Neuronal stem cell (in vitro differentiated cells): ENCODE measurements at regions not wholly inside any gene's neighbourhood (a gene's known extent, or its start where the extent isn't known, plus 50 kb on each side); places are given as distances from the start of the nearest gene placed in this dataset.

Experiments
- DNase-seq: peaks from one replicate; pipeline ENCODE4 v3.0.0-alpha.2; 2013; ENCODE audit warnings: low spot score
- H2AFZ ChIP-seq: one replicate; pipeline ENCODE4 v1.6.1; 2013; ENCODE audit warnings: mild to moderate bottlenecking, low read length, inconsistent platforms
- H2AK5ac ChIP-seq: 2 replicates; pipeline ENCODE4 v1.6.1; 2013; ENCODE audit warnings: low read depth, mild to moderate bottlenecking, inconsistent platforms, low read length, moderate library complexity, mixed read lengths
- H2BK120ac ChIP-seq: 2 replicates; pipeline ENCODE4 v1.6.1; 2013; ENCODE audit warnings: low read depth, mild to moderate bottlenecking, inconsistent platforms, low read length, moderate library complexity, mixed read lengths
- H2BK12ac ChIP-seq: one replicate; pipeline ENCODE4 v1.6.1; 2013; ENCODE audit warnings: low read length, inconsistent platforms
- H2BK15ac ChIP-seq: 2 replicates; pipeline ENCODE4 v1.6.1; 2013; ENCODE audit warnings: mild to moderate bottlenecking, low read length, inconsistent platforms, mixed read lengths
- H2BK5ac ChIP-seq: one replicate; pipeline ENCODE4 v1.6.1; 2013; ENCODE audit warnings: inconsistent platforms, mild to moderate bottlenecking, low read length, moderate library complexity
- H3K14ac ChIP-seq: one replicate; pipeline ENCODE4 v1.6.1; 2013; ENCODE audit warnings: low read length, inconsistent platforms
- H3K18ac ChIP-seq: 2 replicates; pipeline ENCODE4 v1.6.1; 2013; ENCODE audit warnings: low read length, inconsistent platforms
- H3K23ac ChIP-seq: 2 replicates; pipeline ENCODE4 v1.6.1; 2013; ENCODE audit warnings: low read depth, mild to moderate bottlenecking, mixed read lengths, low read length, inconsistent platforms; ENCODE audit not compliant: poor library complexity
- H3K27ac ChIP-seq: replicated peaks from 3 replicates; pipeline ENCODE4 v1.5.1; 2013; ENCODE audit warnings: low read length, inconsistent platforms
- H3K27me3 ChIP-seq, 3 experiments: 2 replicates each; pipeline ENCODE4 v1.6.1; 2013; ENCODE audit warnings: low read length in 3 of 3, mild to moderate bottlenecking in 2 of 3, inconsistent platforms in 1 of 3, low read depth in 1 of 3, mixed read lengths in 1 of 3, moderate library complexity in 1 of 3; ENCODE audit not compliant: control insufficient read depth in 3 of 3, insufficient read depth in 3 of 3
- H3K36me3 ChIP-seq, 2 donors: replicated peaks in 1 of 2; 2 replicates each; pipeline ENCODE4 v1.6.1; 2013; ENCODE audit warnings: low read length in 2 of 2; ENCODE audit not compliant: control insufficient read depth in 2 of 2, insufficient read depth in 2 of 2
- H3K4ac ChIP-seq: 2 replicates; pipeline ENCODE4 v1.6.1; 2013; ENCODE audit warnings: inconsistent platforms, mild to moderate bottlenecking, low read length, moderate library complexity
- H3K4me1 ChIP-seq, 2 donors: 1 replicate in 1 of 2; 2 replicates in 1 of 2; pipeline ENCODE4 v1.6.1; 2013; ENCODE audit warnings: low read length in 2 of 2, low read depth in 1 of 2; ENCODE audit not compliant: control insufficient read depth in 2 of 2, insufficient read depth in 1 of 2
- H3K4me2 ChIP-seq: one replicate; pipeline ENCODE4 v1.6.1; 2013; ENCODE audit warnings: mild to moderate bottlenecking, low read length, inconsistent platforms; ENCODE audit not compliant: insufficient read depth, poor library complexity, severe bottlenecking
- H3K4me3 ChIP-seq, 2 donors: 2 replicates each; pipeline ENCODE4 v1.5.1; 2013; ENCODE audit warnings: low read length in 2 of 2, mild to moderate bottlenecking in 2 of 2, inconsistent platforms in 1 of 2, moderate library complexity in 1 of 2
- H3K79me1 ChIP-seq: one replicate; pipeline ENCODE4 v1.6.1; 2013; ENCODE audit warnings: low read depth, mild to moderate bottlenecking, inconsistent platforms, low read length, moderate library complexity
- H3K9ac ChIP-seq: one replicate; pipeline ENCODE4 v1.6.1; 2013; ENCODE audit warnings: mild to moderate bottlenecking, low read depth, low read length, inconsistent platforms; ENCODE audit not compliant: poor library complexity
- H3K9me3 ChIP-seq, 2 donors: replicated peaks in 1 of 2; 2 replicates each; pipeline versions ENCODE3 to v1.6.1; 2013; ENCODE audit warnings: low read length in 2 of 2, mild to moderate bottlenecking in 2 of 2, inconsistent platforms in 1 of 2, low read depth in 1 of 2, mixed read lengths in 1 of 2, moderate library complexity in 1 of 2; ENCODE audit not compliant: control insufficient read depth in 2 of 2, insufficient read depth in 1 of 2
- H4K8ac ChIP-seq: one replicate; pipeline ENCODE4 v1.6.1; 2013; ENCODE audit warnings: low read depth, mild to moderate bottlenecking, inconsistent platforms, low read length, moderate library complexity
- H4K91ac ChIP-seq: one replicate; pipeline ENCODE4 v1.6.1; 2013; ENCODE audit warnings: low read length, low read depth, mild to moderate bottlenecking, inconsistent platforms; ENCODE audit not compliant: poor library complexity
- WGBS, 2 donors: extraction: QIAGEN DNeasy Blood & Tissue Kit; methylation state at CpG; one replicate each; pipeline ENCODE4 v1.1.7; 2013; ENCODE audit warnings: missing lambda C conversion rate in 2 of 2, mixed read lengths in 1 of 2; ENCODE audit not compliant: insufficient read length in 2 of 2, insufficient replicate concordance in 1 of 2; ENCODE audit errors: extremely low coverage in 2 of 2; 5-methylcytosine and 5-hydroxymethylcytosine counted together

DNA sequence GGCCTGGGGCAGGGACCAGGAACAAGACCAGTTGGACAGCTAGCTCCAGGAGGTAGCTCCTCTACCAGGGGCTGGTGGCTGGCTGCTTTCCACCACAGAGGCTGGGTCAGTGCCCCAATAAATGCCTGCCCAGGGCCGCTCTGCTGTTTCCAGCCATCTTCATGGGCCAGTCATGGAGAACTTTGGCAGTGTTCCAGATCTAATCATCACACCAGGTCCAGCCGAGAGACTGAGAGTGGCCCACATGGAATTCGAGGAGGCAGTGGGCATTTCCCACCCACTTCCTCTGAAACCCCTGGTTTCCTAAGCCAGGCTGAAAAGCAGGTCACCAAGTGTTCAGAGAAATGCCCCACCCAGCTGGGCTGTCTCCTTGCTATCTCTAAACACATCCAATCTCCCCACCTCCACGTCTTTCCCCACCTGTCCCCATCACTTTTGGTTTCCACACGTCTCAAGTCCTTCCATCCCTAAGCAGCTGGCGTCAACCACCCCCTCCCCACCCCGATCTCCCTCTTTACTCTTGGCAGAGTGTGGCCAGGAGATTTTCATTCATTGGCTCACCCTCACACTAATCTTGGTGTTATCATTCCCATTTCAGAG, 190.0 kb upstream of the LINGO1 start:
- H2BK15ac ChIP-seq = no peak overlapping the region
- H3K36me3 ChIP-seq = no peaks in the 10 kb centered on the region
- DNase-seq = no peak
- no CpG with 5 or more reads among the region's 7 CpGs for WGBS, 2 donors
- peaks cover 3 to 8% of the 10 kb centered on the region in 2 donors for H3K4me1 ChIP-seq
- no peaks in the 10 kb centered on the region for H3K79me1 ChIP-seq
- H3K18ac ChIP-seq = peak overlapping the region; percentile 21
- no peak overlapping the region for H3K23ac ChIP-seq
- H3K14ac ChIP-seq = no peak overlapping the region
- no peak overlapping the region for H2AFZ ChIP-seq
- peak overlapping the region; percentile 16 for H2AK5ac ChIP-seq
- no peak overlapping the region for H2BK120ac ChIP-seq
- H4K91ac ChIP-seq = no peak overlapping the region
- H3K4me2 ChIP-seq = no peak overlapping the region
- H3K4me3 ChIP-seq = no peak overlapping the region
- peaks cover 0 to 2% of the 10 kb centered on the region in 2 donors for H3K9me3 ChIP-seq
- H2BK5ac ChIP-seq = no peak overlapping the region
- peaks cover 10 to 84% (median 36%) of the 10 kb centered on the region in 3 experiments for H3K27me3 ChIP-seq
- no peak overlapping the region for H2BK12ac ChIP-seq
- no peak overlapping the region for H3K27ac ChIP-seq
- peak overlapping the region; percentile 17 for H3K4ac ChIP-seq
- no peak overlapping the region for H3K9ac ChIP-seq
- no peak overlapping the region for H4K8ac ChIP-seq

DNA sequence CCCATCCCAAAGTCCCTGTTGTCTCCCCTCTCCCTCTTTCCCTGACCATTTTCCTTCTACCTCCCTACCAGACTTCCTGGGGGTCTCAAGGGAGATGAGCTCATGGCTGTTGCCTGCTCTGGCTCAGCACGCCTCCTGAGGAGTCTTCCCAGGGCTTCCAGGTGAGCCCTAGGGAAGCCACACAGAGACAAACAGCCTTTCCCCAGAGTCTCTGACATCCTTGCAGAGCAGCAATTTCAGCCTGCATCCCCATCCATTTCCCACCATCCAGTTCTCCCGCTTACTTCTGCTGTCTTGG, 189.2 kb upstream of the LINGO1 start:
- Histone ChIP-seq H3K4ac (no peak overlapping the region), H3K79me1 (no peaks in the 10 kb centered on the region), H3K4me2 (no peak overlapping the region), H3K4me3 (no peak overlapping the region), H4K91ac (no peak overlapping the region), H3K27ac (no peak overlapping the region), H2BK5ac (no peak overlapping the region), H3K14ac (no peak overlapping the region), H3K9me3 (peaks cover 0 to 2% of the 10 kb centered on the region in 2 donors), H3K18ac (no peak overlapping the region), H3K27me3 (peaks cover 10 to 87% (median 36%) of the 10 kb centered on the region in 3 experiments), H3K36me3 (no peaks in the 10 kb centered on the region), H2BK12ac (no peak overlapping the region), H2BK120ac (peak overlapping the region; percentile 8), H2BK15ac (no peak overlapping the region), H2AK5ac (peak overlapping the region; percentile 44), H4K8ac (no peak overlapping the region), H3K9ac (peak overlapping the region; percentile 22), H2AFZ (no peak overlapping the region), H3K23ac (no peak overlapping the region), H3K4me1 (peaks cover 9 to 16% of the 10 kb centered on the region in 2 donors)
- DNase-seq = no peak
- WGBS, 2 donors = no CpG with 5 or more reads among the region's 2 CpGs

DNA sequence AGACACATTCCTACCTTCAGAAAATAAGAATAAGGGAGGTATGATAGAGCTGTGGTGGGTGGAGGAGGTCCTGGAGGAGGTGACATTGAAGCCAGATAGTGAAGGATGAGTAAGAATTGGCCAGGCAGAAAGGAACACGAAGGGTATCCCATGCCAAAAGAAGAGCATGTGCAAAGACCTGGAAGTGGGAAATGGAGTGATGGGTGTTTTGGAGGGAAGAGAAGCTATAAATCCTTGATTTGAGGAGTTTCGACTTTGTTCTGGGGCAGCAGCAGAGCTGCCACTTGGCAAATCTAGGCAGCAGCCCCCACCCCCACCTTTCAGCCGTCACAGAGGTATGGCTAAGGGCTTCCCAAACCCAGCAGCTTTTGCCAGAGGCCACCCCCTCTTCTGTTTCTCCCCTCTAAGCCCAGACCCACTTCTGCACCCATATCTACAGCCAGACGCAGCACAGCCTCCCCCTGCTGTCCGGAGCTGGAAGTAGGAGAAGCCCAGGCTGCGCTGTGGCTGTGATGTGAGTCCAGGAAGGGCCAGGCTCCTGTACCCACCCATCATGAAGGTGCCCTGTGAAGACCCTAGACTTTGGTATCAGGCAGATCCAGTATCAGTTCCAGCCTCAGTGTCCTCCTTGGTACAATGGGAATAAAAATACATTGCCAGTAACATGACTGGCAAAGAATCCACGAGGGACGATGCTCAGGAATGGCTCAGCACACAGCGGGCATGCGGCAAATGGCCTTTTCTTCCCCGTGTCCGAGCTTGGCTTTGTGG, 188.7 kb upstream of the LINGO1 start:
- Histone ChIP-seq H3K9ac (peak overlapping the region; percentile 22), H4K91ac (no peak overlapping the region), H3K27ac (no peak overlapping the region), H2AK5ac (peak overlapping the region; percentile 44), H3K36me3 (no peaks in the 10 kb centered on the region), H3K9me3 (peaks cover 0 to 2% of the 10 kb centered on the region in 2 donors), H3K4ac (no peak overlapping the region), H4K8ac (no peak overlapping the region), H3K4me3 (no peak overlapping the region), H2BK15ac (no peak overlapping the region), H3K27me3 (peaks cover 10 to 91% (median 36%) of the 10 kb centered on the region in 3 experiments), H2AFZ (no peak overlapping the region), H3K18ac (no peak overlapping the region), H3K4me1 (peaks cover 9 to 19% of the 10 kb centered on the region in 2 donors), H3K14ac (no peak overlapping the region), H3K79me1 (no peaks in the 10 kb centered on the region), H2BK5ac (no peak overlapping the region), H2BK12ac (no peak overlapping the region), H2BK120ac (peak overlapping the region; percentile 8), H3K4me2 (no peak overlapping the region), H3K23ac (no peak overlapping the region)
- WGBS, 2 donors = no CpG with 5 or more reads among the region's 12 CpGs
- DNase-seq = no peak
